IPS-18a (cell line): ENCODE measurements at regions not wholly inside any gene's neighbourhood (a gene's known extent, or its start where the extent isn't known, plus 50 kb on each side); places are given as distances from the start of the nearest gene placed in this dataset.

Source experiments
- H3K27ac ChIP-seq: one replicate; pipeline ENCODE4 v1.5.1; 2013; ENCODE audit warnings: low read length
- H3K27me3 ChIP-seq: one replicate; pipeline ENCODE4 v1.6.1; 2013; ENCODE audit warnings: mild to moderate bottlenecking, low read length; ENCODE audit not compliant: control insufficient read depth, insufficient read depth
- H3K36me3 ChIP-seq: one replicate; pipeline ENCODE4 v1.6.1; 2013; ENCODE audit warnings: low read depth, low read length; ENCODE audit not compliant: control insufficient read depth
- H3K4me1 ChIP-seq: one replicate; pipeline ENCODE4 v1.6.1; 2013; ENCODE audit warnings: low read depth, low read length; ENCODE audit not compliant: control insufficient read depth
- H3K4me3 ChIP-seq: one replicate; pipeline ENCODE4 v1.5.1; 2013; ENCODE audit warnings: low read length
- H3K9ac ChIP-seq: one replicate; pipeline ENCODE4 v1.6.1; 2013; ENCODE audit warnings: mild to moderate bottlenecking, low read length, moderate library complexity
- H3K9me3 ChIP-seq: one replicate; pipeline ENCODE4 v1.6.1; 2013; ENCODE audit warnings: low read depth, low read length; ENCODE audit not compliant: control insufficient read depth

- H3K36me3 ChIP-seq, result no peaks in the 10 kb centered on the region
- no peak overlapping the region for H3K27ac ChIP-seq
- no peak overlapping the region for H3K9ac ChIP-seq
- H3K27me3 ChIP-seq, result no peaks in the 10 kb centered on the region
- H3K4me1 ChIP-seq, result no peaks in the 10 kb centered on the region
- H3K4me3 ChIP-seq, result no peak overlapping the region
- no peaks in the 10 kb centered on the region for H3K9me3 ChIP-seq
These were observed 69.2 kb downstream of the CYB561 start for GRCh38 chr17:63376949-63377348.

- H3K27me3 ChIP-seq, result no peaks in the 10 kb centered on the region
- no peaks in the 10 kb centered on the region for H3K4me1 ChIP-seq
- H3K27ac ChIP-seq, result no peak overlapping the region
- H3K9ac ChIP-seq, result no peak overlapping the region
- no peak overlapping the region for H3K4me3 ChIP-seq
- H3K36me3 ChIP-seq, result no peaks in the 10 kb centered on the region
- no peaks in the 10 kb centered on the region for H3K9me3 ChIP-seq
These were observed 67.4 kb downstream of the CYB561 start for GRCh38 chr17:63378411-63379375.

GRCh38 chr17:63379636-63380035 lies 66.5 kb downstream of the CYB561 start:
- H3K27ac ChIP-seq, result no peak overlapping the region
- no peaks in the 10 kb centered on the region for H3K4me1 ChIP-seq
- H3K9ac ChIP-seq, result no peak overlapping the region
- no peaks in the 10 kb centered on the region for H3K36me3 ChIP-seq
- no peaks in the 10 kb centered on the region for H3K27me3 ChIP-seq
- H3K4me3 ChIP-seq, result no peak overlapping the region
- H3K9me3 ChIP-seq, result no peaks in the 10 kb centered on the region

GRCh38 chr17:63381101-63381729 lies 64.9 kb downstream of the CYB561 start:
- Histone ChIP-seq H3K27ac (no peak overlapping the region), H3K4me1 (no peaks in the 10 kb centered on the region), H3K36me3 (no peaks in the 10 kb centered on the region), H3K9ac (no peak overlapping the region), H3K27me3 (no peaks in the 10 kb centered on the region), H3K9me3 (no peaks in the 10 kb centered on the region), H3K4me3 (no peak overlapping the region)

- Histone ChIP-seq H3K9me3 (no peaks in the 10 kb centered on the region), H3K36me3 (no peaks in the 10 kb centered on the region), H3K9ac (no peak overlapping the region), H3K27ac (no peak overlapping the region), H3K27me3 (no peaks in the 10 kb centered on the region), H3K4me1 (no peaks in the 10 kb centered on the region), H3K4me3 (no peak overlapping the region)
These were observed 64.0 kb downstream of the CYB561 start for GRCh38 chr17:63382136-63382535.
